ENCODE measurements at regions not wholly inside any gene's neighbourhood (a gene's known extent, or its start where the extent isn't known, plus 50 kb on each side); places are given as distances from the start of the nearest gene placed in this dataset.

- no peak for DNase-seq (ENCODE audit: low read depth)
Observed at GRCh38 chr13:22189176-22190048, 518.5 kb downstream of the FGF9 start.

GRCh38 chr13:22193070-22193469, 522.2 kb downstream of the FGF9 start:
- no peak for DNase-seq (ENCODE audit: low read depth)

GRCh38 chr13:22194106-22194805, 523.4 kb downstream of the FGF9 start:
- no peak for DNase-seq (ENCODE audit: low read depth)

GRCh38 chr13:22195726-22196125, 524.9 kb downstream of the FGF9 start:
- DNase-seq (ENCODE audit: low read depth) = no peak

GRCh38 chr13:22196777-22197176, 525.9 kb downstream of the FGF9 start:
- no peak for DNase-seq (ENCODE audit: low read depth)

GRCh38 chr13:22198001-22198400, 527.1 kb downstream of the FGF9 start:
- DNase-seq (ENCODE audit: low read depth) = no peak

GRCh38 chr13:22198641-22199217, 527.9 kb downstream of the FGF9 start:
- no peak for DNase-seq (ENCODE audit: low read depth)

- no peak for DNase-seq (ENCODE audit: low read depth)
Observed at GRCh38 chr13:22200440-22200839, 529.6 kb downstream of the FGF9 start.

- DNase-seq (ENCODE audit: low read depth) = no peak
Observed at GRCh38 chr13:22201375-22201925, 530.6 kb downstream of the FGF9 start.

- DNase-seq (ENCODE audit: low read depth) = no peak
Observed at GRCh38 chr13:22210134-22210930, 539.5 kb downstream of the FGF9 start.

GRCh38 chr13:22211876-22212275, 541.0 kb downstream of the FGF9 start:
- no peak for DNase-seq (ENCODE audit: low read depth)

GRCh38 chr13:22212576-22212975, 541.7 kb downstream of the FGF9 start:
- DNase-seq (ENCODE audit: low read depth) = no peak

- no peak for DNase-seq (ENCODE audit: low read depth)
Observed at GRCh38 chr13:22214184-22214583, 543.3 kb downstream of the FGF9 start.

GRCh38 chr13:22218797-22219196, 547.9 kb downstream of the FGF9 start:
- no peak for DNase-seq (ENCODE audit: low read depth)

GRCh38 chr13:22219709-22220108, 548.8 kb downstream of the FGF9 start:
- DNase-seq (ENCODE audit: low read depth) = no peak

GRCh38 chr13:22220151-22221135, 549.6 kb downstream of the FGF9 start:
- no peak for DNase-seq (ENCODE audit: low read depth)

GRCh38 chr13:22223411-22223810, 552.5 kb downstream of the FGF9 start:
- DNase-seq (ENCODE audit: low read depth) = no peak

GRCh38 chr13:22226086-22226485, 555.2 kb downstream of the FGF9 start:
- no peak for DNase-seq (ENCODE audit: low read depth)

GRCh38 chr13:22227895-22228294, 557.0 kb downstream of the FGF9 start:
- no peak for DNase-seq (ENCODE audit: low read depth)

GRCh38 chr13:22229916-22230315, 559.0 kb downstream of the FGF9 start:
- no peak for DNase-seq (ENCODE audit: low read depth)

- DNase-seq (ENCODE audit: low read depth) = no peak
Observed at GRCh38 chr13:22232186-22232585, 561.3 kb downstream of the FGF9 start.
